Hindlimb muscle (tissue), 1 donor: ENCODE measurements at regions not wholly inside any gene's neighbourhood (a gene's known extent, or its start where the extent isn't known, plus 50 kb on each side); places are given as distances from the start of the nearest gene placed in this dataset.

Experiments used
- DNase-seq: peaks from one replicate; pipeline ENCODE4 v3.0.0-alpha.2; 2013

- no peak for DNase-seq
Observed at GRCh38 chr17:36817483-36818048, 119.7 kb upstream of the LHX1 start.

DNA sequence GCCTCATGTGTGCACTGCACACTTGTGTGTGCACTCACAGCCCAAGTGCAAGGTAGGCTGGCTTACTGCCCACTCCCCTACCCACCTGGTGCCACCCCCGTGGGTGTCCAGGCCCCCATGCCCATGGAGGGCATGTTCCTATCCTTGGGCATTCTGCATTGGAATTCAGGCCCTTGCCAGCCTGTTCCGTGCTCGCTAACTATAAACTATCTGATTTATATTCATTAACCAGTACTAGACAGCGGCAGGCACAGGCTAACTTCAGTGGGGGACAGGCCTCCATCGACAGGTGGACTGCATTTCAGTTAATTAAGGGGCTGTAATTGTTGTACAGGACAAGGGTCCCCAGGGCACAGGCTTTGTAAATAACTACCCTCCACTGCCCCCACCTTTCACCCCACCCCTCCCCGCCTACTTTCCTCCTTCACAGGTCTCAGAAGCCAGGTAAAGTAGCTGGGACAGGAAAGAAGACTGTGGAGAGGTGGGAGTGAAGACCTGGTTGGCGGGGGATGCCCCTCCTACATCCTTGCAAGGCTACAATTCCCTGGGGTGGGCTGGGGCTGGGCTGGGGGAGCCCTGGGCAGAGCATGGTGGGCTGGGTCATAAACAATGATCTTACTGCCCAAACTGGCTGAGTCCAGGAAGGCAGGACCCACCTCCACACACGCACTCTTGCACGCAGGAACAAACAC lies 119.0 kb upstream of the LHX1 start:
- no peak for DNase-seq

DNA sequence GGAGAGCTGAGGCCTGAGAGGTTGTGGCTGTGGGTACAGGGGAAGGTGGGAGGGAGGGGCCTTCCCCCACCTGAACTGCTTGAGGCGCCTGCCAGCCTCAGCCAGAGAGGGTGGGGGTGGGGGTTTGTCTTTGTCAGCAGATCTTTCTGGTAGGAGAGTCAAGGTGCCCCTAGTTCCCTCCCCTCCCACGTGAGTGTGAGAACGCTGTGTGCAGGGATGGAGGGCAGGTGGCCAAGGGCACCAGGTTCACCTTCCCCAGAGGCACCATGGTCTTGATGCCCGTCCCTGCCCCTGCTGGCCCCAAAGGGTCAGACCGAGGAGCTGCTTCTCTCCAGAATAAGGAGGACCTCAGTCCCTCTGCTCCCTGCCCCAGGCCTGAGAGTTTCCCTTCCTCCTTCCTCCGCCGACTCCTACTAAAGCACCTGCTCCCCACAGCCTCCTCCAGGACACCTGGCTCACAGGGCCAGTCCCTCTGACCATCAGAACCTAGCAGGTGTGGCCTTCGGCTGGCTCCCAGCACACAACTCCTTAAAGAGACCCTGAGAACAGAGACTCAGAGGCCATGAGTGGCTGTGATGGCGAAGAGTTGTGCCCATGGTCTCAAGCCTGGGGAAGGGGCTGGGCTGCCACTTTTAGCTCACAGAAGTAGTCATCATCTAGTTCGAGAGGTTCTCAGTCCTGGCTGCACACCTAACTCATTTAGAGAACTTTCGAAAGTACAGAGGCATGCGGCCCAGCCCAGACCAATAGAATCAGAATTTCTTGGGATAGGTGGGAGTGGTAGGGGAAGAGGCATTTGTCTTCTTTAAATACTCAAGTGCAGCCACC lies 113.2 kb upstream of the LHX1 start:
- no peak for DNase-seq

DNA sequence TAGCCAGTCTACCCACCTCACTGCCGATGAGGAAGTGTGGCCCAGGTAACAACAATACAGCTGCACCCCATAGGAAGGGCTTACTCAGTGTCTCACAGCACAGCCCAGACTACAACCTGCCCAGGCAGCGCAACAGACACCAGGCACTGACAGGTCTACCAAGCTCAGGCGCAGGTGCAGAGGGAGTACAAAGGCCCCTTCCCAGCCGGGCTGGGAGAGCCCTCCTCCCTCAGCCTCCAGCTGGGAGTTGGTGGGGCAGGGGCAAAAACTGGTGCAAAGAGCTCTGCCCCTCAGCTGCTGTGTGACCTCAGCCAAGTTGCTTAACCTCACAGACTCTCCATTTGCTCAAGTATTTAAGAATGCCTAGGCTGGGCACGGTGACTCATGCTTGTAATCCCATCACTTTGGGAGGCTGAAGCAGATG lies 112.6 kb upstream of the LHX1 start:
- DNase-seq, result no peak

GRCh38 chr17:36825113-36825512 lies 112.2 kb upstream of the LHX1 start:
- no peak for DNase-seq

DNA sequence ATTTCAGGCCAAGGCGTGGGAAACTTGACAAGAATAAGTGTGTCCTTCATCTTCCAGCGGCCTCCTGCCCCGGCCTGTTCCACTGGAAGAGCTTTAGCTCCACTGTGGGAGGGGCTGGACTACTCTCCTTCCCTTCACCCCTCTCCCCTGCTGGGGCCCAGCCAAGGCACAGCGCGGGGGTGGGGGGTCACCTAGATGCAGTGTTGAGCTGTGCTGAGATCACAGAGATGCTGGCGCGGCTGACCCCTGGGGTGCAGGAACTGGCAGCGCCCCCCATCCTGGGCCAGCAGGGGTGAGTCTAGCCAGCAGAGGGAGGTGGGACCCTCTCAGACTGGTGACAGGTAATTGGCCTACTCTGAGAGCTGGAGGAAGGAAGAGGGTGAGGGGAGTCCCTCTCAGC lies 111.8 kb upstream of the LHX1 start:
- no peak for DNase-seq

- DNase-seq, result no peak
Observed at GRCh38 chr17:36825951-36826350, 111.3 kb upstream of the LHX1 start.

DNA sequence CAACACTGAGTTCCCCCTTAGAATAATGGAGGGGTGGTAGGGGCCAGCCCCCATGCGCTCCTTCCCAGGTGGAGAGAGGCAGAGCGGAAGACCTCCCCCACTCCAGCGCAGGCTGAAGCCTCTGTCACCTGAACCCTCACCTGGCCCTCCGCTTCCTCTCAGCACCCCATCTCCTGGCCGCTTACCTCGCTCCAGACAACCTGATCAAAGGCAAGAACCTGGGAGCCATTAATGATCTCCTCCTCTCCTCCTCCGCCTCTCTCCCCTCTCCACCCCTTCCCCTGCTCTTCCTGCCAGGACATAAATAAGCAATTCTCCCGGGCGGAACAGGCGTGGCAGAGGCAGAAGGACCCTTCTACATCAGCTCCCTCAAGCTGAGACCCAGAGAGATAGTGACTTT lies 110.2 kb upstream of the LHX1 start:
- DNase-seq, result no peak

- DNase-seq, result no peak
Observed at GRCh38 chr17:36829676-36830075, 107.6 kb upstream of the LHX1 start.

- DNase-seq, result no peak
Observed at GRCh38 chr17:36833279-36833678, 104.0 kb upstream of the LHX1 start.

DNA sequence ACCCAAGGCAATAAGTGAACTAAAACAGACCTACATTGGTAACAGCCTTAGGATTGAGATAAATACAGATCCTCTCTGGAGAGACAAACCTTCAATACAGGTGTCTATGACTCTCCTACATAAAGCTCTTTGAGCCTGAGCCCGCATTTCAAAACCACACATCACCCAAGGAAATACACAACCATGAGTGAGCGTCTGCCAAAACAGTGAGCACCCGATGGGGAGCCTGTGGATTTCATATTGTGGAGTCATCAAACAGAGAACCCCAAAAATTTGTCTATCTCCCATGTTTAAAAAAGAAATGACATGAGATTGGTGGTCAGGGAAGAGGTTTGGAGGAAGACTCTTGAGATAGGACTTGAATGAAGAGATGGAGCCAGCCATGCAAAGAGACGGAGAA lies 102.2 kb upstream of the LHX1 start:
- DNase-seq, result no peak

DNA sequence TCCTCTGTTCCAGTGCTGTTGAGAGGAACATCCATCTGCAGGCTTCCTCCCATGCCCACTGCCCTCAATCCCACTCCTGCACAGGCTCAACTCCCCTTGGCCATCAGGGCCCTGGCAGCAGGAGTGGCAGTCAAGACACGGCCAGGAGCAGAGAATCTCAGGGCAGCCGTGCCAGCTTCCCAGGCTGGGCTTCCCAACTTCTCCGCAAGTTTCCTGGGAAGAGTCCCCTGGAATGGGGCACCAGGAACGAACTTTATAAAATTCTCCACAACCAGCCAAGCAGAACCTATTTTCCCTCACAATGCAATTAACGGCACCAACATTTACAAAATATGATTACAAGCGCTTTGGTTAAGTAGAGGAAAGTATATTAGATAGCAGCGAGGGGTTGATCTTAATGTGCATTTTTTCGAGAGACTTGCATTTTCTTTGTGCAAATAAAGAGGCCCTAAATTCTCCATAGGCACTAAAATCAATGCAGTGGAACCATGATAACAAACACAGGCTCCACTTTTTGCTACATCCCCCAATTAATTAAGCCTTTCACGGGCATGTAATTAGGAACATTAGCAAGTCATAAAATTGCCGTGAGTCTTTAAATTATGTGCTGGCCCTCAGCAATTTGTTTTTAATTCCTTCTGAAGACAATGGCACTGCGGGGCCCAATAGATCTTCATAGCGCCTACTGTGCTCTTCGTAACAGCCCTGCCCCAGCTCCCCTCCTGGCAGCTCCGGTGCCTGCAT lies 99.9 kb upstream of the LHX1 start:
- no peak for DNase-seq

DNA sequence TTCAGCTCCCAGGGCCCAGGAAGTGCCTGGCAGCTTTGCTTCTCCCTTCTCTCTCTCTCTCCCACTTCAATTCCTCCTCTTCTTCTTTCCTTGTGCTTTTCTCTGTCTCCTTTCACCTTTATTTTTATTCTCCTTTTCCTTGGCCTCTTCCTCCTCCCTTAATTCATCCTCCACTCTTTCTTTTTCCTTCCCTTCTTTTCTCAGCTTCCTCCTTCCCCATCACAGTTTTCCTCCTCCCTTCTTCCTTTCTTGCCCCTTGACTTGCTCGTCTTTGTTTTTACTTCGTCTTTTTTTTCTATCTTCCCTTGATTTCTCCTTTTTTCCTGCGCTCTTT lies 99.4 kb upstream of the LHX1 start:
- no peak for DNase-seq

DNA sequence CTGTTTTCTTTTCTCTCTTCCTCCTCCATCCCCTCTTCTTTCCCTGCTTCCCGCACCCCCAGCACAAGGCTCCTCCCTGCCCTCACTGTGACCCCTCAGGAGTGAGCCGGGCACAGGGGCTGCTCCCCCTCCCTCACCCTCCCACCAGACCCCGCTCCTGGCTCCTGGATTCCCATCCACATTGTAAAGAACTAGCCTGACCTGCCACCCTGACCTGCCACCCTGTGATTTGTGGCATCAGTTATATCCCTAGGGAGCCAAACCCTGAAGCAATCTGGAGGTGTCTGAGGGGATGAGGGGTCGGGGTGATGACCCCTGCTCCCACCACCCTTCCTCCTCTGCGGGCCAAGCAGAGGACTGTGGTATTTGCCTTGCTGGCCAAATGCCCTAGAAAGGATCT lies 98.0 kb upstream of the LHX1 start:
- DNase-seq, result no peak

DNA sequence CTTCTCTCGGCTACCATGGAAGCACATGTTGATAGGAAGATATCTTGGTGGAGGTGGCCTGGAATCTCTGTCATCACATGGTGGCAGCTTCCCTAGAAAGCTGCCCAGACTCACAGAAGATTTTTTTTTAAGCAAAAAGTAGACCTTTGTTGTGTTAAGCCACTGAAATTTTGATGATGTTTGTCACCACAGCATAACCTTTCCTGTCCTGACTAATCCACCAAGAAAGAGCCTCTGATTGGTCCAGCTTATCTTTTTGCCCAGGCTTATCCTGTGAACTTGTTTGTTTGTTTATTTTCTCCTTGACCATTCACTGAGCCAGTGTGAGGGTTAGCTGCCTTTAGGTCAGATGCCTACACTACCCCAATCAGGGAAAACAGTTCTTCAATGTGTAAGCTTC lies 96.5 kb upstream of the LHX1 start:
- DNase-seq, result no peak

DNA sequence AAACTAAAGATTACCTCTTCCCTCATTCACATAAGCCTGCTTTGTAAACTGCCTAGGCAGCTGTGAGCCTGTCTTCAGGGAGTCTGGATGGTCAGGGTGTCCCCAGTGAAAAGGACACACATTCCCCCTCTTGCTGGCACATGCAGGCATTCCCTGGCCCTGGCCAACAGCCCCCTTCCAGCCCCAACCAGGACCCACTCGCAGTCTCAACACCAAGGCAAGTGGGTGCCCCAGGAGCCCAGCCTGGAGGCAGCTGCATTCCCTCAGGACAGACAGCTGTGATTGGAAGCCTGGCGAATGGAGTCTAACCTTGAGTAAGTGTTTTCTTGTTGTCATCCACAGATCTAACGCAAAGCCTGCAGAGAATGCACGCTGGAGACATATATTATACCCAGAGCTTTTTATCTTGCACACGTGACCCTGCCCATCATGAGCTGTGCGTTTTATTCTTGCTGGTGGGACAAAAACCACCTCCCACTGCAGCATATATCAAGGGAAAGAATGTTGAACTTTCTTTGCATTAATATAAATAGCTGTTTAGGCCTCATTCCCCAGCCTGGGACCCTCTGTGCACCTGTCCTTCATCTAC lies 95.0 kb upstream of the LHX1 start:
- DNase-seq, result no peak

GRCh38 chr17:36842963-36843558 lies 94.2 kb upstream of the LHX1 start:
- DNase-seq, result no peak

DNA sequence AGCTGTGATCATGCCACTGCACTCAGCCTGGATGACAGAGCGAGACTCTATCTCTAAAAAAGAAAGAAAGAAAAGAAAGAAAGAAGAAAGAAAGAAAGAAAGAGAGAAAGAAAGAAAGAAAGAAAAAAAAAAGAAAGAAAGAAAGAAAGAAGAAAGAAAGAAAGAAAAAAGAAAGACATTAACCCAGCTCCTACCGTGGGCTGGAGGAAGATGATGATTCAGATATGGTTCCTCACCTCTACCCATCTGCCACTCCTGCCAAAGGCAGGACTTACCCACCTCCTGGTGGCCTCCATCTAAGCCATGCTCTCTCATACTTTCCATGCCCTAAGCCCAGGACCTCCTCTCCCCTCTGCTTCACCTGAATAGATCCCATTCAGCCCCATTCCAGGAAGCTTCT lies 93.3 kb upstream of the LHX1 start:
- no peak for DNase-seq

DNA sequence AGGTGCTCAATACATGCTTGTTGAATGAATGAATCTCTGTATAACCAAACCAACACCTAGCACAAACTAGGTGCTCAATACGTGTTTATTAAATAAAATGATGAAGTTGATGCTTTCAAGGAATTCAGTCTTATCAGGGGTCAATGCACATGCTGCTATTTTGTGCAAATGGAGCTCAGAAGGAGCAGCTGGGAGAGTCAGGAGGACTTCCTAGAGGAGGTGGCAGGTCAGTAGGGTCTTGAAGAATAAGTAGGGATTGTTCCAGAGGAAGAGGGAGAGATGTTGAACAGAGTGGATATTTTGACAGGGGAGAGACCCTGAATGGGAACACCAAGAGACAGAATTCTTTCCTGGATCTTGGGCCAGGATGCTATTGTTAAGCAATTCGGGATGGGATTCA lies 92.7 kb upstream of the LHX1 start:
- DNase-seq, result no peak

DNA sequence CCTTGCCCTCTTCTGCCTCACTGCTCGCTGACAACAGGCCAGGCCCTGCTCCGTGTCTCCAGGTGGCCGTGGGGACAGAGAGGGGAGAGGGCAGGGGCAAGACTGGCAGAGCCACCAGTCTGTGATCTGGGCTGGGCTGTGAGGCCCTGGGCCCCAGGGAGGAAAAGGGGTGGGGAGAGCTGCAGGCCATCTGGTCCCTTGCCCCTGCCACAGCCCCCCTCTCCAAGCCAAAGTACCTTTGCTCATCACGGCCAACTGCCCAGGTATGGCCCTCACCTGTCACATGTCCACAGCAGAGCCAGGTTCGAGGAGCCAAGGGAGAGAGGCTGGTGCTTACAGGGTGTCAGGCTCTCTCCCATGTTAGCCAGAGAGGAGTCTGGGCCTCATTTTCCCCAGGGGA lies 91.4 kb upstream of the LHX1 start:
- DNase-seq, result no peak

DNA sequence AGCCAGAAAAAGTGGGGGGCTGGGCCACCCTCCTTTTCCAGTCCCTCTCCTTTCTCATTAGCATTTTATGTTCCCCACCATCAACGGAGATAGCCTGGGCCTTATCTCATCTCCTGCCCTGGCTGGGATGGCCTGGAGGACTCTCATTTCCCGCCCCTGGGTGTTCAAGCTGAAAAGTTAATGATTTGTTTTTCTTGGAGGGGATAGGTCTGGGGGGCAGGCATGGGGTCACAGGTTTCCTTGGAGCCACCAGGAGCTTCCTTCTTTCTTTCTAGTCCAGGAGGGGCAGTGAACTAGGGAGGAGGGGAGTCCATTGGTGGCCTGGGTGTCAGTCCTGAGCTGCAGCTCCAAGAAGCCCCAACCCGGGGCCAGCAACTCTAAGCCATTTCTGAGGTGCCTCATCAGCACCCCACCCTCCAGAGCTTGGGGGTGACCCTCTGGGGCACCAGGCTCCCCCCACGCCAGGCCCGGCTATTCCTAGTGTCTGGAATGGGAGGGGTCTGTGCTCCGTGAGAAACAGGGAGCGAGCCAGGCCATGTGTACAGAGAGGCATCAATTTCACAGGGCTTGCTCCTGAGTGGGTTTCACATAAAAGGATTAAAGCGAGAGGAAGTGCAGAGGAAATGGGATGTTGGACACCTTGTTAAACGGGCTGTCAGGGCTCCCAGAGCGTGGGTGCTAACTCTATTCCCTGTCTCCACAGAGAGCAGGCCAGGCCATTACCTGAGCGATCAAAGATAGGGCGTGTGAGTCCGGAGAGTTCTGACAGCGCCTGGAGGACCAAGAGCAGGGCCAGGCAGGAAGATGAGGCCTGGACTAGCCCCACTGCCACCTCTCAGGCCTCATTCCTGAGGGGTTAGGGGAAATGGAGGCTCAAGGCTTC lies 90.6 kb upstream of the LHX1 start:
- no peak for DNase-seq
